Psoas muscle (tissue), 7 donors: ENCODE measurements at regions not wholly inside any gene's neighbourhood (a gene's known extent, or its start where the extent isn't known, plus 50 kb on each side); places are given as distances from the start of the nearest gene placed in this dataset.

Experiments
- ATAC-seq, 4 donors: fragments of 200-7000 bp; cut with Tn5 transposase; one replicate each; pipeline ENCODE4 v1.9.1; 2020; ENCODE audit warnings: moderate library complexity in 3 of 4, mild to moderate bottlenecking in 2 of 4
- DNase-seq, 2 donors: peaks; one replicate each; pipeline ENCODE4 v3.0.0-alpha.2; 2020
- H3K27ac ChIP-seq: fragments of 200-600 bp; one replicate; pipeline ENCODE4 v1.8.0; 2022
- H3K27me3 ChIP-seq, 3 donors: fragments of 200-600 bp in 1 of 3; one replicate each; pipeline versions ENCODE4 v1.6.1 to v1.8.0; 2013 to 2022; ENCODE audit warnings: low read length in 2 of 3, mild to moderate bottlenecking in 2 of 3, moderate library complexity in 1 of 3; ENCODE audit not compliant: insufficient read depth in 3 of 3
- H3K36me3 ChIP-seq, 2 donors: fragments of 200-600 bp in 1 of 2; one replicate each; pipeline versions ENCODE4 v1.6.1 to v1.8.0; 2013 to 2022; ENCODE audit warnings: low read depth in 1 of 2, mild to moderate bottlenecking in 1 of 2, moderate library complexity in 1 of 2; ENCODE audit not compliant: insufficient read depth in 1 of 2
- H3K4me1 ChIP-seq: fragments of 200-600 bp; one replicate; pipeline ENCODE4 v1.8.0; 2022
- H3K4me3 ChIP-seq: fragments of 200-600 bp; one replicate; pipeline ENCODE4 v1.8.0; 2022; ENCODE audit warnings: mild to moderate bottlenecking
- H3K9me3 ChIP-seq: fragments of 200-600 bp; one replicate; pipeline ENCODE4 v1.8.0; 2022
- CTCF ChIP-seq: fragments of 200-600 bp; IDR thresholded peaks from one replicate; pipeline ENCODE4 v1.8.0; 2022; ENCODE audit warnings: antibody characterized with exemption
- WGBS, 3 donors: extraction: QIAGEN DNeasy Blood & Tissue Kit; methylation state at CpG; one replicate each; pipeline versions ENCODE4 v1.1.6 to v1.1.7; 2013; 5-methylcytosine and 5-hydroxymethylcytosine counted together
- intact Hi-C, 2 donors: fragments of 100-400 bp; cut with DNase I; formaldehyde crosslinking; loops; one replicate each; pipeline versions ENCODE4 v1.11.0 to v1.14.2; 2022
- donor health status: healthy with polysubstance abuse.
- donor health status: DM: no; HTN: no; CAD: no; lungs with moderate emphysema.
- donor health status: Bipolar disorder and iron deficiency.
- donor health status: healthy.
- donor health status: DM: yes; HTN: yes; CAD: no.
- donor health status: DM: no; HTN: no; CAD: no.
- donor health status: DM: yes; HTN: yes; CAD: no.

GRCh38 chr1:5812295-5812694 lies 179.9 kb downstream of the NPHP4 start:
- no peaks in the 10 kb centered on the region for H3K4me1 ChIP-seq
- intact Hi-C loops, result no loop called here
- DNase-seq, result no peak
- H3K9me3 ChIP-seq, result no peaks in the 10 kb centered on the region
- no peak for ATAC-seq
- no peak overlapping the region for H3K4me3 ChIP-seq
- peaks cover 0 to 26% (median 12%) of the 10 kb centered on the region in 3 donors for H3K27me3 ChIP-seq
- no peak overlapping the region for H3K27ac ChIP-seq
- no peak for TF ChIP-seq CTCF
- no peaks in the 10 kb centered on the region for H3K36me3 ChIP-seq
- 67 to 77% (median 73%) methylated on average over 2 of the region's 2 CpGs for WGBS, 3 donors

GRCh38 chr1:5811419-5811818 lies 180.8 kb downstream of the NPHP4 start:
- H3K36me3 ChIP-seq, result no peaks in the 10 kb centered on the region
- H3K27me3 ChIP-seq, result peaks cover 0 to 26% (median 12%) of the 10 kb centered on the region in 3 donors
- no peaks in the 10 kb centered on the region for H3K4me1 ChIP-seq
- TF ChIP-seq CTCF, result no peak
- intact Hi-C loops, result no loop called here
- H3K4me3 ChIP-seq, result no peak overlapping the region
- 5 to 9% (median 7%) methylated on average over 9 to 11 of the region's 11 CpGs for WGBS, 3 donors
- ATAC-seq (no peak), DNase-seq (no peak)
- no peak overlapping the region for H3K27ac ChIP-seq
- no peaks in the 10 kb centered on the region for H3K9me3 ChIP-seq

- intact Hi-C loops, result no loop called here
- no peaks in the 10 kb centered on the region for H3K4me1 ChIP-seq
- no peak for TF ChIP-seq CTCF
- DNase-seq, result no peak
- H3K27ac ChIP-seq, result no peak overlapping the region
- H3K4me3 ChIP-seq, result no peak overlapping the region
- no peaks in the 10 kb centered on the region for H3K36me3 ChIP-seq
- H3K27me3 ChIP-seq, result peaks cover 0 to 26% (median 12%) of the 10 kb centered on the region in 3 donors
- no peak for ATAC-seq
- 40 to 49% (median 43%) methylated on average over 11 of the region's 11 CpGs for WGBS, 3 donors
- no peaks in the 10 kb centered on the region for H3K9me3 ChIP-seq
These were observed 181.5 kb downstream of the NPHP4 start for GRCh38 chr1:5810553-5811270.

GRCh38 chr1:5810131-5810530 lies 182.1 kb downstream of the NPHP4 start:
- Histone ChIP-seq H3K9me3 (no peaks in the 10 kb centered on the region), H3K36me3 (no peaks in the 10 kb centered on the region), H3K27me3 (peaks cover 0 to 23% (median 12%) of the 10 kb centered on the region in 3 donors), H3K4me3 (no peak overlapping the region), H3K27ac (no peak overlapping the region), H3K4me1 (no peaks in the 10 kb centered on the region)
- no peak for TF ChIP-seq CTCF
- WGBS, 3 donors, result 83 to 90% (median 90%) methylated on average over 16 of the region's 16 CpGs
- ATAC-seq (no peak), DNase-seq (no peak)
- intact Hi-C loops, result no loop called here
